Activated CD8-positive, alpha-beta memory T cell treated with anti-CD3 and anti-CD28 coated beads for 36 hours (primary cell): ENCODE measurements at regions not wholly inside any gene's neighbourhood (a gene's known extent, or its start where the extent isn't known, plus 50 kb on each side); places are given as distances from the start of the nearest gene placed in this dataset.

Experiments used
- CTCF ChIA-PET: fragments of 350-600 bp; sonication (Branson Sonifier 250); formaldehyde crosslinking; loops from one replicate; lab custom pipeline; 2021; ENCODE audit warnings: antibody characterized with exemption; lab: Charles Lee
- POLR2A ChIA-PET: fragments of 350-600 bp; sonication (Branson Sonifier 250); formaldehyde crosslinking; loops from one replicate; lab custom pipeline; 2021; ENCODE audit warnings: antibody characterized with exemption; lab: Charles Lee

GRCh38 chr5:82351297-82351696, 73.1 kb upstream of the RPS23 start:
- ChIA-PET POLR2A (no interaction called here), CTCF (interaction anchor here (1.0 to 1.9 kb wide), 2 partner anchors 15 to 1080 kb away, joined by 3 to 4 read pairs; no protein-coding TSS in a partner anchor)

GRCh38 chr5:82349652-82350051, 71.5 kb upstream of the RPS23 start:
- ChIA-PET POLR2A (no interaction called here), CTCF (interaction anchor here (0.7 kb wide), 1 partner anchor 36 kb away, joined by 3 read pairs; no protein-coding TSS in a partner anchor)

- POLR2A ChIA-PET = no interaction called here
- CTCF ChIA-PET = interaction anchor here (0.7 kb wide), 1 partner anchor 36 kb away, joined by 3 read pairs; no protein-coding TSS in a partner anchor
Observed at GRCh38 chr5:82348784-82349425, 70.8 kb upstream of the RPS23 start.

GRCh38 chr5:82347201-82347865, 69.2 kb upstream of the RPS23 start:
- CTCF ChIA-PET = interaction anchor here (0.7 kb wide), 1 partner anchor 887 kb away, joined by 3 read pairs; no protein-coding TSS in a partner anchor
- POLR2A ChIA-PET = no interaction called here

GRCh38 chr5:82346399-82347165, 68.4 kb upstream of the RPS23 start:
- ChIA-PET POLR2A (no interaction called here), CTCF (no interaction called here)

- CTCF ChIA-PET = no interaction called here
Observed at GRCh38 chr5:82345108-82345507, 67.0 kb upstream of the RPS23 start.

GRCh38 chr5:82341325-82341724, 63.2 kb upstream of the RPS23 start:
- CTCF ChIA-PET = no interaction called here
- POLR2A ChIA-PET = no interaction called here

More at GRCh38 chr5:82345108-82345507, 67.0 kb upstream of the RPS23 start:
- POLR2A ChIA-PET = no interaction called here

- POLR2A ChIA-PET = no interaction called here
- CTCF ChIA-PET = no interaction called here
Observed at GRCh38 chr5:82340799-82341198, 62.6 kb upstream of the RPS23 start.

- ChIA-PET CTCF (no interaction called here), POLR2A (no interaction called here)
Observed at GRCh38 chr5:82339792-82340191, 61.6 kb upstream of the RPS23 start.

- POLR2A ChIA-PET = no interaction called here
- CTCF ChIA-PET = no interaction called here
Observed at GRCh38 chr5:82338771-82339373, 60.7 kb upstream of the RPS23 start.

GRCh38 chr5:82336959-82337351, 58.8 kb upstream of the RPS23 start:
- POLR2A ChIA-PET = no interaction called here
- CTCF ChIA-PET = no interaction called here

- ChIA-PET POLR2A (no interaction called here), CTCF (no interaction called here)
Observed at GRCh38 chr5:82336226-82336958, 58.2 kb upstream of the RPS23 start.

- ChIA-PET POLR2A (no interaction called here), CTCF (no interaction called here)
Observed at GRCh38 chr5:82335806-82336205, 57.7 kb upstream of the RPS23 start.

GRCh38 chr5:82334856-82335255, 56.7 kb upstream of the RPS23 start:
- CTCF ChIA-PET = interaction anchor here (0.5 kb wide), 1 partner anchor 1323 kb away, joined by 3 read pairs; no protein-coding TSS in a partner anchor
- POLR2A ChIA-PET = no interaction called here

GRCh38 chr5:82334085-82334692, 56.0 kb upstream of the RPS23 start:
- POLR2A ChIA-PET = no interaction called here
- CTCF ChIA-PET = interaction anchor here (0.5 kb wide), 1 partner anchor 1323 kb away, joined by 3 read pairs; no protein-coding TSS in a partner anchor

GRCh38 chr5:82332886-82333615, 54.9 kb upstream of the RPS23 start:
- POLR2A ChIA-PET = no interaction called here
- CTCF ChIA-PET = no interaction called here

GRCh38 chr5:82332064-82332855, 54.1 kb upstream of the RPS23 start:
- ChIA-PET CTCF (no interaction called here), POLR2A (no interaction called here)
